Testis (tissue), 2 donors: ENCODE measurements at regions not wholly inside any gene's neighbourhood (a gene's known extent, or its start where the extent isn't known, plus 50 kb on each side); places are given as distances from the start of the nearest gene placed in this dataset.

ENCODE experiments used
- POLR2A ChIP-seq: fragments of 450-650 bp; IDR thresholded peaks from one replicate; pipeline ENCODE4 v1.6.1; 2017; ENCODE audit warnings: antibody characterized with exemption, mild to moderate bottlenecking, moderate library complexity
- TF ChIP-seq, protein P1 (sequence below), 3 experiments: fragments of 450-650 bp in 2 of 3; fragments of 200-600 bp in 1 of 3; sonication (generic) in 1 of 3; IDR thresholded peaks; one replicate each; pipeline ENCODE4 v1.5.1; 2016 to 2019; ENCODE audit warnings: antibody characterized with exemption in 3 of 3, mild to moderate bottlenecking in 2 of 3, moderate library complexity in 1 of 3

DNA sequence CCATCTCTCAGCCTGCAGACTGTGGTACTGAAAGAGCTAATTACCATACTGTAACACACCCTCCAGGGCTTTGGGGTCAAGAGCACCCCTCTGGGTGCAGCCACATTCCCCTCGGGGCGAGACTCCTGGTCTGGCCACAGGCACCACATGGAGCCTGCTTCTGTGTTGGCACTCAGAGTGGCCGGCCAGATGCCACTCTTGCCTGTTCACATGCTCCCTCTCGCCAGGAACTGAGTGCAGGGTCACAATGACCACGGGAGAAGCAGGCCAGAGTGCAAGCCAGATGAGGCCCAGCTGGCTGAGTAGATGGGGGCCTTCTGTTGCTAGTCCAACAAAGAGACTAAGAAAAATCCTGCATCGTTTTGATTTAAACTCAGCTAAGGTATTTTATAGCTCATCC lies 864.0 kb downstream of the KCNT2 start:
- TF ChIP-seq, protein P1, sequence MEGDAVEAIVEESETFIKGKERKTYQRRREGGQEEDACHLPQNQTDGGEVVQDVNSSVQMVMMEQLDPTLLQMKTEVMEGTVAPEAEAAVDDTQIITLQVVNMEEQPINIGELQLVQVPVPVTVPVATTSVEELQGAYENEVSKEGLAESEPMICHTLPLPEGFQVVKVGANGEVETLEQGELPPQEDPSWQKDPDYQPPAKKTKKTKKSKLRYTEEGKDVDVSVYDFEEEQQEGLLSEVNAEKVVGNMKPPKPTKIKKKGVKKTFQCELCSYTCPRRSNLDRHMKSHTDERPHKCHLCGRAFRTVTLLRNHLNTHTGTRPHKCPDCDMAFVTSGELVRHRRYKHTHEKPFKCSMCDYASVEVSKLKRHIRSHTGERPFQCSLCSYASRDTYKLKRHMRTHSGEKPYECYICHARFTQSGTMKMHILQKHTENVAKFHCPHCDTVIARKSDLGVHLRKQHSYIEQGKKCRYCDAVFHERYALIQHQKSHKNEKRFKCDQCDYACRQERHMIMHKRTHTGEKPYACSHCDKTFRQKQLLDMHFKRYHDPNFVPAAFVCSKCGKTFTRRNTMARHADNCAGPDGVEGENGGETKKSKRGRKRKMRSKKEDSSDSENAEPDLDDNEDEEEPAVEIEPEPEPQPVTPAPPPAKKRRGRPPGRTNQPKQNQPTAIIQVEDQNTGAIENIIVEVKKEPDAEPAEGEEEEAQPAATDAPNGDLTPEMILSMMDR (IDR thresholded peaks at IDR 0.05) = no peak
- no peak for TF ChIP-seq POLR2A
